ENCODE measurements at regions not wholly inside any gene's neighbourhood (a gene's known extent, or its start where the extent isn't known, plus 50 kb on each side); places are given as distances from the start of the nearest gene placed in this dataset.

- no peak for TF ChIP-seq CTCF (conservative IDR thresholded peaks at IDR 0.05; ENCODE audit: control insufficient read depth, insufficient read depth, low read depth, low read length)
- H3K4me3 ChIP-seq (ENCODE audit: control insufficient read depth, low read depth, low read length), result no peak overlapping the region
- DNase-seq (ENCODE audit: low read depth), result no peak
Observed at GRCh38 chr4:108370291-108371141, 201.8 kb upstream of the LEF1 start.

- H3K4me3 ChIP-seq (ENCODE audit: control insufficient read depth, low read depth, low read length), result no peak overlapping the region
- no peak for TF ChIP-seq CTCF (conservative IDR thresholded peaks at IDR 0.05; ENCODE audit: control insufficient read depth, insufficient read depth, low read depth, low read length)
- no peak for DNase-seq (ENCODE audit: low read depth)
Observed at GRCh38 chr4:108369035-108369655, 200.4 kb upstream of the LEF1 start.

- no peak for DNase-seq (ENCODE audit: low read depth)
- TF ChIP-seq CTCF (conservative IDR thresholded peaks at IDR 0.05; ENCODE audit: control insufficient read depth, insufficient read depth, low read depth, low read length), result no peak
- H3K4me3 ChIP-seq (ENCODE audit: control insufficient read depth, low read depth, low read length), result no peak overlapping the region
Observed at GRCh38 chr4:108367751-108368150, 199.0 kb upstream of the LEF1 start.

- no peak for TF ChIP-seq CTCF (conservative IDR thresholded peaks at IDR 0.05; ENCODE audit: control insufficient read depth, insufficient read depth, low read depth, low read length)
- DNase-seq (ENCODE audit: low read depth), result no peak
- H3K4me3 ChIP-seq (ENCODE audit: control insufficient read depth, low read depth, low read length), result no peak overlapping the region
Observed at GRCh38 chr4:108366716-108367115, 198.0 kb upstream of the LEF1 start.

GRCh38 chr4:108365551-108365950, 196.8 kb upstream of the LEF1 start:
- TF ChIP-seq CTCF (conservative IDR thresholded peaks at IDR 0.05; ENCODE audit: control insufficient read depth, insufficient read depth, low read depth, low read length), result no peak
- DNase-seq (ENCODE audit: low read depth), result no peak
- H3K4me3 ChIP-seq (ENCODE audit: control insufficient read depth, low read depth, low read length), result no peak overlapping the region

GRCh38 chr4:108361886-108362285, 193.2 kb upstream of the LEF1 start:
- DNase-seq (ENCODE audit: low read depth), result no peak
- TF ChIP-seq CTCF (conservative IDR thresholded peaks at IDR 0.05; ENCODE audit: control insufficient read depth, insufficient read depth, low read depth, low read length), result no peak

More at GRCh38 chr4:108361886-108362285, 193.2 kb upstream of the LEF1 start:
- H3K4me3 ChIP-seq (ENCODE audit: control insufficient read depth, low read depth, low read length), result no peak overlapping the region

Measured in fibroblast of mammary gland (primary cell).